ENCODE measurements at regions not wholly inside any gene's neighbourhood (a gene's known extent, or its start where the extent isn't known, plus 50 kb on each side); places are given as distances from the start of the nearest gene placed in this dataset.

DNA sequence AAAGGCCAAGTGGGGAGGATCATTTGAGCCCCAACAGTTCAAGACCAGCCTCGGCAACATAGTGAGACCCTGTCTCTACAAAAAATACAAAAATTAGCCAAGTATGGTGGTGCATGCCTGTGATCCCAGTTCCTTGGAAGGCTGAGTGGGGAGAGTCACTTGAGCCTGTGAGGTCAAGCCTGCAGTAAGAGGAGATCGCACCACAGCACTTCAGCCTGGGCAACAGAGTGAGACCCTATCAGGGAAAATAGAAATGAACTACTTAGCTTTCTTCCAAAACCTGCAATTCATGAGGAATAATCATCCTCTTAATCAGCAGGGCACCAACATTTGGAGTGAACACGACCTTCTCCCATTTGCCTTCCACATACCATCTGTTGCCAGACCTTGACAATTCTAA lies 96.1 kb downstream of the OR2K2 start:
- TF ChIP-seq EZH2 (IDR thresholded peaks at IDR 0.05; ENCODE audit: borderline replicate concordance, low read length), result no peak
- TF ChIP-seq CTCF (IDR thresholded peaks at IDR 0.05; ENCODE audit: low read length), result no peak
- no peak overlapping the region for H2AFZ ChIP-seq (ENCODE audit: low read length)
- no peaks in the 10 kb centered on the region for H3K9me2 ChIP-seq (ENCODE audit: low read depth, low read length)

GRCh38 chr9:111232997-111233790 lies 96.8 kb downstream of the OR2K2 start:
- Histone ChIP-seq H2AFZ (ENCODE audit: low read length) (no peak overlapping the region), H3K79me2 (ENCODE audit: insufficient read depth, low read length) (no peaks in the 10 kb centered on the region), H3K4me1 (ENCODE audit: insufficient read depth, low read length, severe bottlenecking) (no peaks in the 10 kb centered on the region), H3K9me3 (ENCODE audit: low read length) (no peaks in the 10 kb centered on the region), H3K9me2 (ENCODE audit: low read depth, low read length) (no peaks in the 10 kb centered on the region), H3K27me3 (ENCODE audit: insufficient read depth, low read length) (no peaks in the 10 kb centered on the region), H4K20me1 (ENCODE audit: insufficient read depth, low read length) (no peaks in the 10 kb centered on the region), H3K4me2 (ENCODE audit: low read length) (no peak overlapping the region), H3K4me3 (ENCODE audit: low read depth, low read length, poor library complexity, severe bottlenecking) (no peak overlapping the region), H3K9ac (ENCODE audit: low read length) (no peak overlapping the region), H3K36me3 (ENCODE audit: insufficient read depth, low read length) (no peaks in the 10 kb centered on the region), H3F3A (ENCODE audit: insufficient read depth, low read length) (no peaks in the 10 kb centered on the region), H3K27ac (ENCODE audit: low read depth, low read length, poor library complexity, severe bottlenecking) (no peak overlapping the region)
- TF ChIP-seq EZH2 (IDR thresholded peaks at IDR 0.05; ENCODE audit: borderline replicate concordance, low read length) (no peak), CTCF (IDR thresholded peaks at IDR 0.05; ENCODE audit: low read length) (no peak)

More for the DNA sequence above, 96.1 kb downstream of the OR2K2 start:
- Histone ChIP-seq H3K4me1 (ENCODE audit: insufficient read depth, low read length, severe bottlenecking) (no peaks in the 10 kb centered on the region), H3K4me3 (ENCODE audit: low read depth, low read length, poor library complexity, severe bottlenecking) (no peak overlapping the region), H3F3A (ENCODE audit: insufficient read depth, low read length) (no peaks in the 10 kb centered on the region), H3K9me3 (ENCODE audit: low read length) (no peaks in the 10 kb centered on the region), H3K4me2 (ENCODE audit: low read length) (no peak overlapping the region), H3K9ac (ENCODE audit: low read length) (no peak overlapping the region), H4K20me1 (ENCODE audit: insufficient read depth, low read length) (no peaks in the 10 kb centered on the region), H3K27ac (ENCODE audit: low read depth, low read length, poor library complexity, severe bottlenecking) (no peak overlapping the region), H3K79me2 (ENCODE audit: insufficient read depth, low read length) (no peaks in the 10 kb centered on the region), H3K36me3 (ENCODE audit: insufficient read depth, low read length) (no peaks in the 10 kb centered on the region), H3K27me3 (ENCODE audit: insufficient read depth, low read length) (no peaks in the 10 kb centered on the region)

GRCh38 chr9:111231801-111232580 lies 98.0 kb downstream of the OR2K2 start:
- Histone ChIP-seq H3K4me3 (ENCODE audit: low read depth, low read length, poor library complexity, severe bottlenecking) (no peak overlapping the region), H2AFZ (ENCODE audit: low read length) (no peak overlapping the region), H3K9me2 (ENCODE audit: low read depth, low read length) (no peaks in the 10 kb centered on the region), H3K9ac (ENCODE audit: low read length) (no peak overlapping the region), H3K27me3 (ENCODE audit: insufficient read depth, low read length) (no peaks in the 10 kb centered on the region), H3F3A (ENCODE audit: insufficient read depth, low read length) (no peaks in the 10 kb centered on the region), H3K9me3 (ENCODE audit: low read length) (no peaks in the 10 kb centered on the region), H3K4me2 (ENCODE audit: low read length) (no peak overlapping the region), H3K27ac (ENCODE audit: low read depth, low read length, poor library complexity, severe bottlenecking) (no peak overlapping the region), H3K36me3 (ENCODE audit: insufficient read depth, low read length) (no peaks in the 10 kb centered on the region), H3K79me2 (ENCODE audit: insufficient read depth, low read length) (no peaks in the 10 kb centered on the region), H3K4me1 (ENCODE audit: insufficient read depth, low read length, severe bottlenecking) (no peaks in the 10 kb centered on the region), H4K20me1 (ENCODE audit: insufficient read depth, low read length) (no peaks in the 10 kb centered on the region)
- TF ChIP-seq CTCF (IDR thresholded peaks at IDR 0.05; ENCODE audit: low read length), result no peak
- no peak for TF ChIP-seq EZH2 (IDR thresholded peaks at IDR 0.05; ENCODE audit: borderline replicate concordance, low read length)
